Gastrocnemius medialis (tissue), 4 donors: ENCODE measurements at regions not wholly inside any gene's neighbourhood (a gene's known extent, or its start where the extent isn't known, plus 50 kb on each side); places are given as distances from the start of the nearest gene placed in this dataset.

Experiments
- ATAC-seq, 2 donors: fragments of 150-250 bp; one replicate each; pipeline ENCODE4 v1.9.1; 2016
- DNase-seq, 2 donors: peaks; one replicate each; pipeline ENCODE4 v3.0.0-alpha.2; 2019
- H3K27ac ChIP-seq, 4 donors: fragments of 200-600 bp; sonication (generic); 1 replicate in 1 of 4; 2 replicates in 3 of 4; pipeline ENCODE4 v1.5.1; 2016 to 2018; ENCODE audit warnings: mild to moderate bottlenecking in 2 of 4, moderate library complexity in 1 of 4
- H3K27me3 ChIP-seq, 3 donors: fragments of 200-600 bp; sonication (generic) in 2 of 3; 1 replicate in 1 of 3; 2 replicates in 2 of 3; pipeline versions ENCODE4 v1.5.1 to v1.6.0; 2016 to 2019; ENCODE audit warnings: mild to moderate bottlenecking in 1 of 3, moderate library complexity in 1 of 3
- H3K36me3 ChIP-seq, 2 donors: fragments of 200-600 bp; sonication (generic) in 1 of 2; one replicate each; pipeline ENCODE4 v1.5.1; 2017 to 2018
- H3K4me1 ChIP-seq, 2 donors: fragments of 200-600 bp; sonication (generic) in 1 of 2; one replicate each; pipeline ENCODE4 v1.5.1; 2016 to 2017; ENCODE audit warnings: mild to moderate bottlenecking in 2 of 2
- H3K4me3 ChIP-seq, 4 donors: fragments of 200-600 bp; sonication (generic) in 3 of 4; 1 replicate in 1 of 4; 2 replicates in 3 of 4; pipeline ENCODE4 v1.5.1; 2016 to 2019; ENCODE audit warnings: mild to moderate bottlenecking in 2 of 4
- H3K9me3 ChIP-seq, 3 donors: fragments of 200-600 bp; sonication (generic) in 2 of 3; 1 replicate in 1 of 3; 2 replicates in 2 of 3; pipeline ENCODE4 v1.5.1; 2016 to 2019
- POLR2A ChIP-seq, 2 donors: fragments of 450-650 bp; IDR thresholded peaks; one replicate each; pipeline ENCODE4 v1.6.1; 2017; ENCODE audit warnings: antibody characterized with exemption in 2 of 2, mild to moderate bottlenecking in 2 of 2, moderate library complexity in 2 of 2
- in situ Hi-C, 4 donors: fragments of 200-750 bp; cut with MboI; loops; one replicate each; pipeline versions ENCODE4 v1.15.0 to v1.8.0; 2017; ENCODE audit warnings: low sequenced_read_pairs in 4 of 4
- intact Hi-C: fragments of 100-400 bp; cut with DNase I; formaldehyde crosslinking; loops from one replicate; pipeline ENCODE4 v1.15.1; 2023; ENCODE audit warnings: low total_unique reads
- TF ChIP-seq, protein P1 (sequence below), 5 experiments: fragments of 450-650 bp in 3 of 5; fragments of 200-600 bp in 2 of 5; sonication (generic) in 2 of 5; IDR thresholded peaks in 4 of 5; conservative IDR thresholded peaks in 1 of 5; 1 replicate in 4 of 5; 2 replicates in 1 of 5; pipeline ENCODE4 v1.5.1; 2016 to 2019; ENCODE audit warnings: antibody characterized with exemption in 5 of 5, mild to moderate bottlenecking in 3 of 5, moderate library complexity in 3 of 5

DNA sequence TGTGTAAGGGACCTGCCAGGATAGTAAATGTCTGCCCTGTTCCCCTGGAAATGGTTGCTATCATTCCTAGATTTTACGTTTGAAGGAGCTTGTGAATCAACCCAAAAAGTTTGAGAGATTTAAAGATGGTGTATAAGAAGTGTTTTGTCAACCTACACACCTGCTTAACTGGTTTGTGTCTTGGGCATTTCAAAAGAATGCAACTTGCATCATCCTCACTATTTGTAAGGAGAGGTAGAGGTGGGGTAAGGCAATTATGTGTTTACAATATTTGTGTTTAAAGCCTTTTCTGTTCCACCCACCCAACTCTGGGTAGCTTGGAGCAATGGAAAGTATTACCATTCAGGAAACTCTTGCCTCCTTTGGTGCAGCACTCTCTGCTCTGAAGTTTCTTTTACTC lies 314.2 kb upstream of the RARB start:
- no peaks in the 10 kb centered on the region for H3K9me3 ChIP-seq
- no peak overlapping the region for H3K27ac ChIP-seq
- H3K4me1 ChIP-seq: no peaks in the 10 kb centered on the region
- TF ChIP-seq, protein P1, sequence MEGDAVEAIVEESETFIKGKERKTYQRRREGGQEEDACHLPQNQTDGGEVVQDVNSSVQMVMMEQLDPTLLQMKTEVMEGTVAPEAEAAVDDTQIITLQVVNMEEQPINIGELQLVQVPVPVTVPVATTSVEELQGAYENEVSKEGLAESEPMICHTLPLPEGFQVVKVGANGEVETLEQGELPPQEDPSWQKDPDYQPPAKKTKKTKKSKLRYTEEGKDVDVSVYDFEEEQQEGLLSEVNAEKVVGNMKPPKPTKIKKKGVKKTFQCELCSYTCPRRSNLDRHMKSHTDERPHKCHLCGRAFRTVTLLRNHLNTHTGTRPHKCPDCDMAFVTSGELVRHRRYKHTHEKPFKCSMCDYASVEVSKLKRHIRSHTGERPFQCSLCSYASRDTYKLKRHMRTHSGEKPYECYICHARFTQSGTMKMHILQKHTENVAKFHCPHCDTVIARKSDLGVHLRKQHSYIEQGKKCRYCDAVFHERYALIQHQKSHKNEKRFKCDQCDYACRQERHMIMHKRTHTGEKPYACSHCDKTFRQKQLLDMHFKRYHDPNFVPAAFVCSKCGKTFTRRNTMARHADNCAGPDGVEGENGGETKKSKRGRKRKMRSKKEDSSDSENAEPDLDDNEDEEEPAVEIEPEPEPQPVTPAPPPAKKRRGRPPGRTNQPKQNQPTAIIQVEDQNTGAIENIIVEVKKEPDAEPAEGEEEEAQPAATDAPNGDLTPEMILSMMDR (IDR thresholded peaks at IDR 0.05 in 4 of 5, conservative IDR thresholded peaks at IDR 0.05 in 1 of 5): no peak
- TF ChIP-seq POLR2A (IDR thresholded peaks at IDR 0.05): no peak
- no peak for DNase-seq
- in situ Hi-C loops: no loop called here
- intact Hi-C loops: no loop called here
- H3K27me3 ChIP-seq: no peaks in the 10 kb centered on the region
- H3K36me3 ChIP-seq: no peaks in the 10 kb centered on the region
- ATAC-seq: no peak
- no peak overlapping the region for H3K4me3 ChIP-seq

DNA sequence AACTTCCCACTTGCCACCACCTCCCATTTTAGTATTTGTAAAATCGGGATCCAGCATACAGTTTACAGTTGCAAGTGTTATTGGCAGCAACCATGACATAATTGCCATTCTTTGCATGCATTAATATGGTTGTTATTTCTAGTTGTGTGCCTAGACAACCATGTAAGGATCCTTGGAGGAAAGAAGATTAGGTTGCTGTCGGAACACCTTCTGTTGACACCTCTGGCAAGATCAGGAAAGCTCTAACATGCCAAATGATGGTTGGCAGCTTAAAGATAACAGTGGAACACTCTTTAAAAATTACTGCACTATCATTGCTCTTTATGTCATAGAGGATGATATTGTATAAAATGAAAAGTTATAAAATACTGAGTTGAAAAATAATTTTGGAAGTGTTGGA lies 313.5 kb upstream of the RARB start:
- H3K4me1 ChIP-seq: no peaks in the 10 kb centered on the region
- no peak for TF ChIP-seq POLR2A (IDR thresholded peaks at IDR 0.05)
- TF ChIP-seq, protein P1 (IDR thresholded peaks at IDR 0.05 in 4 of 5, conservative IDR thresholded peaks at IDR 0.05 in 1 of 5): no peak
- in situ Hi-C loops: no loop called here
- DNase-seq (no peak), ATAC-seq (no peak)
- intact Hi-C loops: no loop called here
- no peaks in the 10 kb centered on the region for H3K27me3 ChIP-seq
- H3K27ac ChIP-seq: no peak overlapping the region
- no peaks in the 10 kb centered on the region for H3K9me3 ChIP-seq
- H3K4me3 ChIP-seq: no peak overlapping the region
- no peaks in the 10 kb centered on the region for H3K36me3 ChIP-seq

DNA sequence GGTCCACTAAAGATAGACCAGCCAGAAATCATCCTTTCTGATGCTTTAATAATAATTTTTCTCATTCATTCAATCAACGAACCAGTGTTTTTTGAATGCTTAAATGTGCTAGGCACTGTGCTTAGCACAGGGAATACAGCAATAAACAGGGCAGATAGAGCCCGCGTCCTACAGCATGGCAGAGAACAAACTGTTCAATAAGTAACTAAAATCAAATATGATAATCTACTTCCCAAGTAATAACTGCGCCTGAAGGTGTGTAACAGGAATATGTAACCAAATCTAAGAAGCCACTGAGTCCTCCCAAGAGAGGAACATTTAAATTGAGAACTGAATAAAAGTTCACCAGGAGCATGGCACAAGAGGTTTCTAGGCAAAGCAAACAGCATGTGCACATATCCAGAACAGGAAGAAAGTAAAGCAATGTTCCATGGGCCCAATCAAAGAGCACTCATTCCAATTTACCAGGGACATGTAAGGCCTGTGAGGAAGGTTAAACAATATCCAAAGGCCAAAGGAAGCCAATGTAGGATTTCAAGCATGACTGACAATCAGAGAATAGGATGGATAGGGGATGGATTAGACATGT lies 311.0 kb upstream of the RARB start:
- TF ChIP-seq POLR2A (IDR thresholded peaks at IDR 0.05): no peak
- TF ChIP-seq, protein P1 (IDR thresholded peaks at IDR 0.05 in 4 of 5, conservative IDR thresholded peaks at IDR 0.05 in 1 of 5): no peak
- Histone ChIP-seq H3K4me3 (no peak overlapping the region), H3K9me3 (no peaks in the 10 kb centered on the region), H3K27me3 (no peaks in the 10 kb centered on the region), H3K27ac (no peak overlapping the region), H3K4me1 (no peaks in the 10 kb centered on the region), H3K36me3 (no peaks in the 10 kb centered on the region)
- intact Hi-C loops: no loop called here
- no peak for DNase-seq
- in situ Hi-C loops: no loop called here
- no peak for ATAC-seq

DNA sequence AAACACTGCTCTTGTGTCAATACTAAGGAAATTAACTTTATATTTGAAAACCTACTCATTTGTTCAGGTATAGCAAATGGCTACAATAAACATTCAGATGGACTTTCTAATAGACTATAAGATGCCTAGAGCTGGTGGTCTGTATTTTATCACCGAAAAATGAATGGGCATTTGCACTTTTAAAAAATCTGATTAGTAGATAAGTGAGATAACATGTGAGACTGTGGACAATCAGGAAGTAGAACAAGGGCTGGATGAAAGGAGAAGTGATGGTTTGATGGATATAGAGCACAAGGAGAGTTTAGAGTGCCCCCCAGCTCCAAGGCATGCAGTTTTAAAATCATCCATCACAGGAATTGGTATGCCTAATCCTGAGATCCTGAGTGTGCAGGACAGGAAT lies 308.4 kb upstream of the RARB start:
- TF ChIP-seq, protein P1 (IDR thresholded peaks at IDR 0.05 in 4 of 5, conservative IDR thresholded peaks at IDR 0.05 in 1 of 5): no peak
- no peak for TF ChIP-seq POLR2A (IDR thresholded peaks at IDR 0.05)
- H3K36me3 ChIP-seq: no peaks in the 10 kb centered on the region
- H3K4me3 ChIP-seq: no peak overlapping the region
- ATAC-seq: no peak
- H3K27ac ChIP-seq: no peak overlapping the region
- H3K27me3 ChIP-seq: no peaks in the 10 kb centered on the region
- H3K4me1 ChIP-seq: no peaks in the 10 kb centered on the region
- H3K9me3 ChIP-seq: no peaks in the 10 kb centered on the region
- DNase-seq: no peak
- intact Hi-C loops: no loop called here
- in situ Hi-C loops: no loop called here

DNA sequence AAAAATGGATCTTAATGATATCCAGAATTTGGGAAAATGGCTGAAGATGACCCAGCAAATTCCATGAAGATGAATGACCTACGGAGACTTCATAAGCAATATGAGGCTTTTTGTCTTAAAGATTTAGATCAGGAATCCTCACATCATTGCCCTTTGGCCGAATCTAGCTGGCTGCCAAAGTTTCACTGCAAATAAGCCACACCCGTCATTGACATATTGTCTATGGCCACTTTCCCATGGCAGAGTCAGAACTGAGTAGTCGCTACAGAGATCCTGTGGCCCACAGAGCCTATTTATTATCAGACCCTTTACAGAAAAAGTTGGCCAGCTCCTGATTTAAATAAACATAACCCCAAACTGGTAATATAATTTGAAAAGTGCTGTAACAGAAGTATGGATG lies 307.4 kb upstream of the RARB start:
- DNase-seq (no peak), ATAC-seq (no peak)
- in situ Hi-C loops: no loop called here
- H3K27ac ChIP-seq: no peak overlapping the region
- H3K9me3 ChIP-seq: no peaks in the 10 kb centered on the region
- intact Hi-C loops: no loop called here
- no peaks in the 10 kb centered on the region for H3K27me3 ChIP-seq
- no peaks in the 10 kb centered on the region for H3K36me3 ChIP-seq
- H3K4me1 ChIP-seq: no peaks in the 10 kb centered on the region
- no peak for TF ChIP-seq POLR2A (IDR thresholded peaks at IDR 0.05)
- TF ChIP-seq, protein P1 (IDR thresholded peaks at IDR 0.05 in 4 of 5, conservative IDR thresholded peaks at IDR 0.05 in 1 of 5): no peak
- H3K4me3 ChIP-seq: no peak overlapping the region
